ENCODE measurements at regions not wholly inside any gene's neighbourhood (a gene's known extent, or its start where the extent isn't known, plus 50 kb on each side); places are given as distances from the start of the nearest gene placed in this dataset.

DNA sequence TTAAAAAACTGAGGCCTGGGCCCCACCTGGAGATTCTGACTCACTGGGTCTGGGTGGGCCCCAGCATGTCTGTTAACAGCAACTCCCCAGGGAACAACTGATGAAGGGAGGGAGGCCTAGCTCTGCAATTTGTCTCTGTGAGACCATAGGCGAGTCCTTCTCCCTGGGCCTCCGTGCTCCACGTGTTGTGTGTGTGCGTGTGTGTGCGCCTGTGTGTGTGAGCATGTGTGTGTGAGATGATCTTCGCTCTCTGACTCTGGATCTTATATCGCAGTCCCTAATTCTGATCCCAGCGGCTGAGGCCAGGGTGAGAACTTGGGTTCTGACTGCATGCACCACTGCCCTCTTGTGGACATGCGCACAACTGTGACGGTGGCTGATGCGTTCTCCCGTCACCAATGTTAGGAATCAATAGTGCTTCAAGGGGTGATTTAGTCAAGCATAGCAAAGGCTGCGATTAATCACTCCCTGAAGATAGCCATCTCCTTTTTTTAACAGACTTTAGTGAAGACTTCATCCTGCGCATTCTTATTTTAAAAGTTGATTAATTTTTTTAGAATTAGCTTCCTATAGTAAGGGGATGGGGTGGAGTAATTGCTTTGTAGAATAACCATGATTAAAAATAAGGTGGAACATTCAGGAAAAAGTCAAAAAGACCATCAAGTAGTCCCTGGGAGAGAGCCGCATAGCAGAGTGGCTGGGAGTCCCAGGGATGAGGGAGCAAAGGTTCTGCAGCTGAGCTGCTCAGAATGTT is 62.4 kb upstream of the USP24 start (continued):
- TF ChIP-seq ZNF501 (CRISPR knock-in tag; IDR thresholded peaks at IDR 0.05) (peak; percentile 56; the same call in 1 of the 2 replicates), ELF4 (CRISPR knock-in tag; IDR thresholded peaks at IDR 0.05; ENCODE audit: borderline replicate concordance) (no peak), SALL2 (CRISPR knock-in tag; IDR thresholded peaks at IDR 0.05) (no peak), ZNF556 (CRISPR knock-in tag; IDR thresholded peaks at IDR 0.05; ENCODE audit: borderline replicate concordance) (no peak), ZNF747 (CRISPR knock-in tag; IDR thresholded peaks at IDR 0.05; ENCODE audit: borderline replicate concordance) (no peak), HOXA3 (CRISPR knock-in tag; IDR thresholded peaks at IDR 0.05) (peak; percentile 28; the same call in 1 of the 2 replicates), ZUFSP (CRISPR knock-in tag; IDR thresholded peaks at IDR 0.05; ENCODE audit: borderline replicate concordance) (no peak), ZNF609 (CRISPR knock-in tag; IDR thresholded peaks at IDR 0.05; ENCODE audit: borderline replicate concordance) (no peak), RBFOX2 (IDR thresholded peaks at IDR 0.05; ENCODE audit: low read depth, low read length) (no peak), SP4 (CRISPR knock-in tag; IDR thresholded peaks at IDR 0.05) (peak; percentile 16; the same call in 1 of the 2 replicates), PAWR (CRISPR knock-in tag; IDR thresholded peaks at IDR 0.05; ENCODE audit: borderline replicate concordance) (no peak), TP53 (CRISPR knock-in tag; conservative IDR thresholded peaks at IDR 0.05) (no peak), ZBTB21 (CRISPR knock-in tag; IDR thresholded peaks at IDR 0.05) (no peak), TSC22D2 (CRISPR knock-in tag; IDR thresholded peaks at IDR 0.05; ENCODE audit: borderline replicate concordance) (no peak), ARID2 (CRISPR knock-in tag; IDR thresholded peaks at IDR 0.05; ENCODE audit: borderline replicate concordance) (no peak), RARG (CRISPR knock-in tag; IDR thresholded peaks at IDR 0.05; ENCODE audit: low read depth) (no peak), ZNF468 (CRISPR knock-in tag; IDR thresholded peaks at IDR 0.05) (no peak)
